ENCODE measurements at regions not wholly inside any gene's neighbourhood (a gene's known extent, or its start where the extent isn't known, plus 50 kb on each side); places are given as distances from the start of the nearest gene placed in this dataset.

DNA sequence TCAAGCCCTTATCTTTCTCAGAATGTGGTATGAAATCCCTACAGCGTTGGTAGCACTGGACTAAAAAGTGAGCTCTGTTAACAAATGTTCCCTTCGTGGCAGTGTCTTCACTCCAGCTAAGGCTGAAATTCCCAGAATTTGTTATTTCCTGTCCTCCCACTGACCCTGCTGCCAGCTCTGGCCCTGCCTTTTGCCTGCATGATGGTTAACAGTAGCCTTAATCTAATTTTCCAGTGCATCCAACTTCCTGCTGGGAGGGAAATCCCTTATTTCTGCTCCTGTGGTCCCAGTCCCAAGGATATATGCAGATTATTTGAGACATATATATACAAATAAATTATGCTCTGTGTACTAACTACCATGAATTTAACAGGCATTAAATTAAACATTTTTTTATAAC, 157.2 kb upstream of the CARMIL1 start (continued):
- TF ChIP-seq, protein P1, sequence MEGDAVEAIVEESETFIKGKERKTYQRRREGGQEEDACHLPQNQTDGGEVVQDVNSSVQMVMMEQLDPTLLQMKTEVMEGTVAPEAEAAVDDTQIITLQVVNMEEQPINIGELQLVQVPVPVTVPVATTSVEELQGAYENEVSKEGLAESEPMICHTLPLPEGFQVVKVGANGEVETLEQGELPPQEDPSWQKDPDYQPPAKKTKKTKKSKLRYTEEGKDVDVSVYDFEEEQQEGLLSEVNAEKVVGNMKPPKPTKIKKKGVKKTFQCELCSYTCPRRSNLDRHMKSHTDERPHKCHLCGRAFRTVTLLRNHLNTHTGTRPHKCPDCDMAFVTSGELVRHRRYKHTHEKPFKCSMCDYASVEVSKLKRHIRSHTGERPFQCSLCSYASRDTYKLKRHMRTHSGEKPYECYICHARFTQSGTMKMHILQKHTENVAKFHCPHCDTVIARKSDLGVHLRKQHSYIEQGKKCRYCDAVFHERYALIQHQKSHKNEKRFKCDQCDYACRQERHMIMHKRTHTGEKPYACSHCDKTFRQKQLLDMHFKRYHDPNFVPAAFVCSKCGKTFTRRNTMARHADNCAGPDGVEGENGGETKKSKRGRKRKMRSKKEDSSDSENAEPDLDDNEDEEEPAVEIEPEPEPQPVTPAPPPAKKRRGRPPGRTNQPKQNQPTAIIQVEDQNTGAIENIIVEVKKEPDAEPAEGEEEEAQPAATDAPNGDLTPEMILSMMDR (IDR thresholded peaks at IDR 0.05; ENCODE audit: low read depth, low read length, missing input control), result no peak
- TF ChIP-seq YY1 (IDR thresholded peaks at IDR 0.05), result no peak
- TF ChIP-seq GABPA (IDR thresholded peaks at IDR 0.05 in 1 of 2, conservative IDR thresholded peaks at IDR 0.05 in 1 of 2), result no peak
- TF ChIP-seq HNF4A (conservative IDR thresholded peaks at IDR 0.05), result no peak
- TF ChIP-seq RAD21 (IDR thresholded peaks at IDR 0.05), result peak in 1 of 2 donors; percentile 9
- peak; percentile 42 for TF ChIP-seq NR2F2 (IDR thresholded peaks at IDR 0.05)
- TF ChIP-seq SP1 (IDR thresholded peaks at IDR 0.05), result peak; percentile 56

DNA sequence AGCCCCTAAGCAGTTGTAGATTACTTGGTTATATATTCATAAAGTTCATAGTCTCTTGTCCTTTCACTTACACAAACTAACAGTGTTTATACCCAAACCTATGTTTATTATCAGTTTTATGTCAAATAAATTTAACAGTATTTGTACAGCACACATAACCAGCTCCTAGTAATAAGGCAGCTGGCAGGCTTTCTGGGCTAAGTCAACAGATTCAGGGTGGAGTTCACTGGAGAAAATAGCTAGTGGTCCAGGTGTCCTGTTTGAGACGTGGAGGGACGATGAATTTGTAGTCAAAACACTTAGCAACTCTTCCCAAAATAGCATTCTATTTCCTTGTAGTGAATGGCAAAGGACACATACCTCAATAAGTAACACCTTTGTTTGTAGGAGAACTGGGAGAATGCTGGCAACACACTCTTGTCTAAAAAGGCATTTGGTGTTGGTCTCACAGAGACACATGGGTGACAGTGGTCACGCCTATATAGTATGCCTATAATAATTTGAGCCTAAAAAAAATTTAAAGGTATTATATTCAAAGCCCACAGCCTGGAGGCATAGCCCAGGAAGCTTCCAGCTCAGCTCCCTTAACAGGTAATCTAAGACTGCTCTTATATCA, 156.4 kb upstream of the CARMIL1 start:
- 42% methylated on average over 3 of the region's 3 CpGs for WGBS
- no peak for TF ChIP-seq YY1 (IDR thresholded peaks at IDR 0.05)
- no peak for TF ChIP-seq JUND (IDR thresholded peaks at IDR 0.05)
- no peak for TF ChIP-seq EGR1 (IDR thresholded peaks at IDR 0.05; ENCODE audit: low read depth in 2 of 2)
- no peak for TF ChIP-seq FOXA1 (IDR thresholded peaks at IDR 0.05)
- TF ChIP-seq NR2F2 (IDR thresholded peaks at IDR 0.05), result no peak
- TF ChIP-seq FOXA2 (IDR thresholded peaks at IDR 0.05), result no peak
- TF ChIP-seq TAF1 (conservative IDR thresholded peaks at IDR 0.05), result no peak
- TF ChIP-seq RXRA (IDR thresholded peaks at IDR 0.05), result no peak
- TF ChIP-seq, protein P1 (IDR thresholded peaks at IDR 0.05; ENCODE audit: low read depth, low read length, missing input control), result no peak
- TF ChIP-seq, protein P2, sequence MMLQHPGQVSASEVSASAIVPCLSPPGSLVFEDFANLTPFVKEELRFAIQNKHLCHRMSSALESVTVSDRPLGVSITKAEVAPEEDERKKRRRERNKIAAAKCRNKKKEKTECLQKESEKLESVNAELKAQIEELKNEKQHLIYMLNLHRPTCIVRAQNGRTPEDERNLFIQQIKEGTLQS (IDR thresholded peaks at IDR 0.05), result no peak
- no peak for TF ChIP-seq HNF4A (conservative IDR thresholded peaks at IDR 0.05)
- no peak for TF ChIP-seq RAD21 (IDR thresholded peaks at IDR 0.05)
- Histone ChIP-seq H3K36me3 (ENCODE audit: control insufficient read depth in 4 of 4, insufficient read depth in 3 of 4, low read depth in 1 of 4, low read length in 3 of 4) (peaks cover 0 to 4% (median 0%) of the 10 kb centered on the region in 4 donors), H3K9ac (ENCODE audit: low read depth in 1 of 2, low read length in 2 of 2) (no peak overlapping the region), H3K9me3 (ENCODE audit: control insufficient read depth in 4 of 4, low read length in 3 of 4) (no peaks in the 10 kb centered on the region), H3K4me3 (ENCODE audit: low read depth in 1 of 3, low read length in 3 of 3) (no peak overlapping the region), H3K27me3 (ENCODE audit: control insufficient read depth in 4 of 4, insufficient read depth in 4 of 4, low read length in 3 of 4) (no peaks in the 10 kb centered on the region), H3K27ac (ENCODE audit: low read depth in 1 of 2, low read length in 2 of 2) (peak overlapping the region in 1 of 2 donors; percentile 27), H3K4me1 (ENCODE audit: control insufficient read depth in 4 of 4, insufficient read depth in 4 of 4, low read length in 3 of 4) (peaks cover 0 to 6% (median 2%) of the 10 kb centered on the region in 4 donors)
- DNase-seq (ENCODE audit: low spot score), result no peak

DNA sequence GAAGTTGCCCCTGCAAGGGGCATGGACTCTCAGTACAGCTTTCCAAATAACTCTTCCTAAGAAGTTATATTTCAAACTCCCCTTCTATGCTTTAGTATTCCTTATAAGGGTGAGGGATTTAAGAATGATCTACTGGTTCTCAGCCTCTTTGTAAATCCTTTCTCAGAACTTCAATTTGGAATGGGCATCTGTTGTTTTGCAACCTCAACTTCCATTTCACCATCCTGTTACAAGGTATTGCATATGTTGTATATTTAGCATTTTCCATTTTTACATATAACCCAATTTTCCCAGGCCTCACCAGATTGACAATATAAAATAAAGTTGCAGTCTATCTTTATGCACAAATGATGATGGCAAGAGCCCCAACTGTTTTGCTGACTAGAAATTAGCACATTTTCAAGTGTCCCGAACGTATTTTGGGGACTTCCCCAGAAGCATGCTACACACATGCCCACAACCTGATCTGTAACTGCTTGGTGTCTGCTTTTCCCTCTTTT, 154.9 kb upstream of the CARMIL1 start:
- H3K9me3 ChIP-seq (ENCODE audit: control insufficient read depth in 4 of 4, low read length in 3 of 4), result no peaks in the 10 kb centered on the region
- 86% methylated on average over 2 of the region's 2 CpGs for WGBS
- peaks cover 0 to 4% (median 0%) of the 10 kb centered on the region in 4 donors for H3K36me3 ChIP-seq (ENCODE audit: control insufficient read depth in 4 of 4, insufficient read depth in 3 of 4, low read depth in 1 of 4, low read length in 3 of 4)
- H3K27ac ChIP-seq (ENCODE audit: low read depth in 1 of 2, low read length in 2 of 2), result no peak overlapping the region
- H3K4me1 ChIP-seq (ENCODE audit: control insufficient read depth in 4 of 4, insufficient read depth in 4 of 4, low read length in 3 of 4), result peaks cover 0 to 6% (median 2%) of the 10 kb centered on the region in 4 donors
- H3K9ac ChIP-seq (ENCODE audit: low read depth in 1 of 2, low read length in 2 of 2), result no peak overlapping the region
- TF ChIP-seq, protein P3, sequence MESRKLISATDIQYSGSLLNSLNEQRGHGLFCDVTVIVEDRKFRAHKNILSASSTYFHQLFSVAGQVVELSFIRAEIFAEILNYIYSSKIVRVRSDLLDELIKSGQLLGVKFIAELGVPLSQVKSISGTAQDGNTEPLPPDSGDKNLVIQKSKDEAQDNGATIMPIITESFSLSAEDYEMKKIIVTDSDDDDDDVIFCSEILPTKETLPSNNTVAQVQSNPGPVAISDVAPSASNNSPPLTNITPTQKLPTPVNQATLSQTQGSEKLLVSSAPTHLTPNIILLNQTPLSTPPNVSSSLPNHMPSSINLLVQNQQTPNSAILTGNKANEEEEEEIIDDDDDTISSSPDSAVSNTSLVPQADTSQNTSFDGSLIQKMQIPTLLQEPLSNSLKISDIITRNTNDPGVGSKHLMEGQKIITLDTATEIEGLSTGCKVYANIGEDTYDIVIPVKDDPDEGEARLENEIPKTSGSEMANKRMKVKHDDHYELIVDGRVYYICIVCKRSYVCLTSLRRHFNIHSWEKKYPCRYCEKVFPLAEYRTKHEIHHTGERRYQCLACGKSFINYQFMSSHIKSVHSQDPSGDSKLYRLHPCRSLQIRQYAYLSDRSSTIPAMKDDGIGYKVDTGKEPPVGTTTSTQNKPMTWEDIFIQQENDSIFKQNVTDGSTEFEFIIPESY (IDR thresholded peaks at IDR 0.05), result no peak
- TF ChIP-seq JUND (IDR thresholded peaks at IDR 0.05) (no peak), GABPA (IDR thresholded peaks at IDR 0.05 in 1 of 2, conservative IDR thresholded peaks at IDR 0.05 in 1 of 2) (no peak), HNF4G (IDR thresholded peaks at IDR 0.05) (no peak), RXRA (IDR thresholded peaks at IDR 0.05) (no peak), RAD21 (IDR thresholded peaks at IDR 0.05) (no peak), FOXA1 (IDR thresholded peaks at IDR 0.05) (no peak), TAF1 (conservative IDR thresholded peaks at IDR 0.05) (no peak)
- TF ChIP-seq, protein P4, sequence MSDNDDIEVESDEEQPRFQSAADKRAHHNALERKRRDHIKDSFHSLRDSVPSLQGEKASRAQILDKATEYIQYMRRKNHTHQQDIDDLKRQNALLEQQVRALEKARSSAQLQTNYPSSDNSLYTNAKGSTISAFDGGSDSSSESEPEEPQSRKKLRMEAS (IDR thresholded peaks at IDR 0.05), result no peak
- H3K27me3 ChIP-seq (ENCODE audit: control insufficient read depth in 4 of 4, insufficient read depth in 4 of 4, low read length in 3 of 4), result no peaks in the 10 kb centered on the region
- no peak for DNase-seq (ENCODE audit: low spot score)
- no peak overlapping the region for H3K4me3 ChIP-seq (ENCODE audit: low read depth in 1 of 3, low read length in 3 of 3)

All from liver (tissue), 8 donors.